Sciatic nerve (tissue), 2 donors: ENCODE measurements at regions not wholly inside any gene's neighbourhood (a gene's known extent, or its start where the extent isn't known, plus 50 kb on each side); places are given as distances from the start of the nearest gene placed in this dataset.

Source experiments
- ATAC-seq: fragments of 200-7000 bp; cut with Tn5 transposase; one replicate; pipeline ENCODE4 v1.9.1; 2020; ENCODE audit warnings: mild to moderate bottlenecking, moderate library complexity
- DNase-seq: peaks from one replicate; pipeline ENCODE4 v3.0.0-alpha.2; 2020; ENCODE audit warnings: low spot score
- intact Hi-C: fragments of 100-400 bp; cut with DNase I; formaldehyde crosslinking; loops from one replicate; pipeline ENCODE4 v1.14.2; 2022
- donor health status: DM: no; HTN: no; CAD: no.
- donor health status: DM: no; HTN: no; CAD: no.

DNA sequence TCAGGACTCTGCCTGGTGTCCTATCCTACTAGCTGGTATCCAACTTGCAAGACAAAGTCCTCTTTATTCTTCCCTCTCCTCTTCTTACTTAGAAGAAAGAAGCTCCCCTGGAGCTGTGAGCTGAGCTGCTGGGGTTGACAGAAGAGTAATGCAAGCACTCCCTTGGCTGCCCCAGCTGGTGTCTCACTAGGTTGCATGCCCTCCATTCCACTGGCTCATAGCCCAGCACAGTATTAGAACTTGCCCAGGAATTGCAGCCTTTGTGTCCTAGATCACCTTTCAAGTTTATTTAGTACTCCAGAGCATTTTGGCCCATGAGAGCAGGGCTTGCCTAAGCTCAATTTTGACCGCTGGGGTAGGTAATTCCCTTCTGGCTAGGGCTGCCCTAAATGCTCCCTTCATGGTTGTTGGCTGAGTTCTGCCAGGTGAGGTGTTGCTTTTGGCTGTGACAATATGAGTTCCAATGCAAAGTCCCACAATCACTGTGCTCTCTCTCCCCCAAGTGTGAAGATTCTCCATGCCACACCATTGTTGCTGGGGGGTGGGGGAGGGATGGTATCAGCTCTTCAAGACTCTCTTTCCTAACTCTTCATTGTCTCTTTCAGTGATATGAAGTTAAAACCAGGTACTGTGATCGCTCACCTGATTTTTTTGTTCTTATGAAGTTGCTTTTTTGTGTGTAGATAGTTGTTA lies 317.4 kb upstream of the DDHD1 start:
- no peak for DNase-seq
- ATAC-seq, result no peak
- intact Hi-C loops, result no loop called here

DNA sequence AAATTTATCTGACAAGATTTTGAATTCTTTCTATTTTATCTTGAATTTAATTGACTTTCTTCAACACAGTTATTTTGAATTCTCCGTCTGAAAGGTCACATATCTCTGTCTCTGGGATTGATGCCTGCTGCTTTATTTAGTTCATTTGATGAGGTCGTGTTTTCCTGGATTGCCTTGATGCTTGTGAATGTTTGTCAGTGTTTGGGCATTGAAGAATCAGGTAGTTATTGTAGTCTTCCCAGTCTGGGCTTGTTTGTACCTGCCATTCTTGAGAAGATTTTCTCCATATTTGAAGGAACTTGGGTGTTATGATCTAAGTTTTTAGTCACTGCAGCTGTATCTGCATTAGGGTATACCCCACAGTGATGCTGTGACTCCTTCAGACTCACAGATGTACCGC lies 315.8 kb upstream of the DDHD1 start:
- ATAC-seq, result no peak
- DNase-seq, result no peak
- intact Hi-C loops, result no loop called here

DNA sequence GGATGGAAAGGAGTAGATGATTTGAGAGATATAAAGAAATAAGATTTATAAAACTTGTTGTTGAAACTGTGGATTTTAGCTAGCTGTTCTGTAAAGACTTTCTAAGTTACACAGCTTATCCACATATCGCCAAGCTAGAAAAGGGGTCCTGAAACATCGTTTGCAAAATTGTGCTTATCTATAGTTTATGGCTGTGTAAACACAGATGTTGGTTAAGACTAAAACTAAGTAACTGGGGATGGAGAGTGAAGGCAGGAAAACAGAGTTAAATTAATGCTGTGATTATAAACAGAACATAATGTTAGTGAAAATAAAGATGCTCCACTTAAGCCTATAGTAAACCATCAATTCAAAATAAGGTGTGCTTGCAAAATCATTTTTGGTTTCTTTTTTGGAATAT lies 311.3 kb upstream of the DDHD1 start:
- intact Hi-C loops, result no loop called here
- no peak for ATAC-seq

DNA sequence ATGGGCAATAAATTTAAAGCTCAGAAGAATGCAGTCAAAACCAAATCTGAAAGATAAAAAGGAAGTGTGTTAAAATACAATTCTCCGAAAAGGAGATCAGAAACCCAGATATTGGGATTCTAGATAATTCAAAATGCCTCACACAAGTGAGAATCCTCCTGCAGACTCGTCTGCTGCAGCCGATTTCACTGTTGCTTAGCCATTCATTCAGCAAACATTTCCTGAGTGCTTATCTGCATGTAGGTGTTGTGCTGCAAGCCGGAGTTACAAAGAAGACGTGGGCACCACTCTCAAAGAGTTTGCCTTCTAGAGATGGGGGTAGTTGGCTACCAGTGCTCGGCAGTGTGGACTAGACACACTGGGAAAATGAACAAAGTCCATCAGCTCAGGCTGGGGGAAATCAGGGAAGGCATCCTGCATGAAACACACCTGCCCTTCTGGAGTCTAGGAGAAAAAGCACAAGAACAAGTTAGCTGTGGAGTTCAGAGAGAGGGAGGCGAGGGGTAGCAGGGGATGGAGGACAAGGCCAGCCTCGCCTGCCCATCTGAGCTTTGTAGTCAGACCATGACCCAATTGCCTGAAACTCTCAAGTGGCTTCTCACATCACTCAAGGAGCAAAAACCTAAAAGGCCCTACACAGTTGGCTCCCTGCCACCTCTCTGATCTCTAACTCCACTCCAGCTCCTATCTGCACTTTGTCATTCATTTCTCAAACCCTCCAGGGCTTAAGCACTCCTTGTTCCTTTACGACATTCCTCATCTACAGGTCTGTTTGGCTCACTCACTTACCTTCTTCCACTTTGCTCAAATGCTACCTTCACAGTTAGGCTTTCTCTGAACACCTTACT lies 310.0 kb upstream of the DDHD1 start:
- ATAC-seq, result no peak
- intact Hi-C loops, result no loop called here
- DNase-seq, result no peak

More for the DNA sequence above, 311.3 kb upstream of the DDHD1 start:
- no peak for DNase-seq

DNA sequence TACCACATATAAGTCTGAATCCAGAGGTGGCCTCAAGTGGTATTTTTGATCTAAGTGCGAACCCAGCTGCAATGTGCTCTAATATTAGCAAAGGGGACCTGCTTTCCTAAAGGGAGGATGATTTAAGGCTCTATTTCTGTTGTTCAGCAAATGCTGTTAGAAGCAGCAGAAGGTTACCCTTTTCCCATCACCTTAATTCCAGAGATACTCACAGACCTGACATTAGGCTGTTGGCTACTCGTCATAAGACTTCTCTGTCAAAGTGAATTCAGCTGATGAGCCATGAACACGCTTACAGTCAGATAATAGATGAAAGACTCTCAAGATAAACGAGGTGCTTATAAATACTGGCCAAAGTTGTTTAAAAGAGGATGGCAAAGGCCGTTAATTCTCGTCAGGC lies 308.7 kb upstream of the DDHD1 start:
- DNase-seq, result no peak
- ATAC-seq, result no peak
- intact Hi-C loops, result no loop called here

DNA sequence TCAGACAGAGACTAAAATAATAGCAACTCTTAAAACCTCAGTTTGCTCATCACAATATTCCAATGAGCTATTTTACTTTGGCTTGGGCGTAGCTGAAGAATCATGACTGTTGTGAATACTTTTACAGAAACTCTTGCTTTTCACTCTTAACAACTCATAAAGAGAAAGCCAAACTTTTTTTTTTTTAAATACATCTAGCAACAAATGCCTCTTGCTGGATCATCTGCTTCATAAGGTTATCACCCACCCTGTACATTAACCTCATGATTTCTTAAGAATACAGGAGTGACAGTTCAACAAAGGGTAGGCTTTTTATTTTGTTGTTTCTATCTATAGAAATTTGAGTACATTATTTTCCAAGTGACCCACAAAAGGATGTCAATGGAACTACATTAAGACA lies 307.4 kb upstream of the DDHD1 start:
- ATAC-seq, result no peak
- intact Hi-C loops, result no loop called here

DNA sequence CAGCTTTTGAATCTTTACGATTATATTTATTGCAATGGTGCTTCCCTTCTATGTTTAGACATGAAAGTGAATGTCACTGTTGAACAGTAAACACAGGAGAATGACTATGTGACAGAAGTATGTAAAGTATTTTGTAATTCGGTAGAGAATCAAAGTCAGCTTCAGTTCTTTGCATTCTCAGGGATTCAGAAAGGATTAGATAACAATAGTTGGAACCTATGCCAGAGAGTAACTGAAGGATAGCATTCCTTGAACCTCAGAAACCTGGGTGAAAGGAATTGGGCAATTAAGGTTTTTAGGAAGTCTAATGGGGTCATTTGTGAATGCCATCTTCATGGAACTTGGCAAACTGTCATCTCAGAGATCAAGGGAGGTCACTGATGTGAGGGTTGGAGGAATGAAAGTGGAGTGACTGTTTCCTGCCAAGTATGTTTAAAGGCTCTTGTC lies 305.3 kb upstream of the DDHD1 start:
- DNase-seq (no peak), ATAC-seq (no peak)
- intact Hi-C loops, result no loop called here

More for the DNA sequence above, 307.4 kb upstream of the DDHD1 start:
- DNase-seq, result no peak

DNA sequence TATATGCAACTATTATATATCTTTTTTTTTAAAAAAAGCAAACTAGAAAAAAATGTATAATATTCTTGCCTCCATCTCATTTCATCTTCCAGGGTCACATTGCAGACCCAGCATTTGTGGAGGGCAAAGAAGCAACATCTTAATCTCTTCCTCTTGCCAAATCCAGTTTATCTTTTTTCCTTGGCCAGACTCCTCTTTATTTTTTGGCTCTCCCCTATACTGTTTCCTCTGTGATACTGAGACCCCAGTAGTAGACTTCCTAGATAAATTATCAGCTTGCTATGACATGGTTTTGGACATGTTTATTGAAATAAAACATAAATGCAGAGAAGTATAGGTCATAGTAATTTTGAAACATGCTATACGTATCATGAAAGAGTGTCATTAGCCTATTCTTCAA lies 303.8 kb upstream of the DDHD1 start:
- ATAC-seq, result no peak
- intact Hi-C loops, result no loop called here
- no peak for DNase-seq

DNA sequence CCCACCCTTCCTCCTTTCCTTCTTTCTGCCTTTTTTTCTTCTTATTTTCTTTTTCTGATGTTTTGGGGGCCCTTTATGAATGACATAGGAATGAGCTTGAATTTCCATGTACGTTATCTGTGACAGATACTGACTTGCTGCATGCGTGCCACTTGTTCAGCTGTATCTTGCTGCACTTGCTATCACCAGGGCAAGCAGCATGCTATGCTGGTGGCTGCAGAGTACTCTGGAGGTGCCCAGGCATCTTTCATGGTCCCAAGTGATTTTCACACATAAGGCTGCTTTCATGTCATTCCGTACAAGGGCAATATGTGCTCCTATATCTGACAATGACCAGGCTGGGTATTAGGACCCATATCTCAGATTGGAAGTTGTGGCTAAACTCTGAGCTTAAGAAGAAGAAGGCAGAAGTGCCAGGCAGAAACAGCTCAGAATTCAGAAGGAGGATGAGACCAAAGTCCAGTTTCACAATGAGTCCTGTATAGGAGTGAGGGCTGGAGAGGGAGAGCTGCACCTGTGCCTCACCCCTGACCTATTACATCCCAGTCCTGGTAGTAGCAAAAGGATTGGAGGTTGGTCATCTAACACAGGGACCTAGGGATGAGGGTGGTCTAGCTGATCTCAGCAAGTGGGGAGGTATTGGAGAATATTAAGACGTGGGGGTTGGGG lies 299.0 kb upstream of the DDHD1 start:
- intact Hi-C loops, result no loop called here
- DNase-seq, result no peak
- ATAC-seq, result no peak

DNA sequence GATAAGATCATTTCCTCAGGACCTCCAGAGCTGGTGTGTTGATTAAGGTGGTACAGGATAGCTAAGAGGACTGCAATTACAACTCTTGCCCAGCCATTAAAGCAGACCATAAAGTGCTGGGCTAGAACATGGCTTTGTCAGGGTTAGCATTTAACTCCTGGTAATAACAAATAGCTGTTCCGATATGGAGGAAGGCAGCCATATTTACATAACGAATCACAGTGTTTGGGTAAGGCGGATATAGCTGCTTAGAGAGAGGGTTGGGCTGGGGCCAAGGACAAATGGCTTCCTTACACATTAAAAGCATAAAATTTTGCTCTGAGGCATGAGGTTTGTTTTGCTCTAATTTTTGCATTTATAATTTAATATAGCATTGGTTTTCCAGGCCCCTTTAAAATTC lies 297.7 kb upstream of the DDHD1 start:
- DNase-seq (no peak), ATAC-seq (no peak)
- intact Hi-C loops, result no loop called here

DNA sequence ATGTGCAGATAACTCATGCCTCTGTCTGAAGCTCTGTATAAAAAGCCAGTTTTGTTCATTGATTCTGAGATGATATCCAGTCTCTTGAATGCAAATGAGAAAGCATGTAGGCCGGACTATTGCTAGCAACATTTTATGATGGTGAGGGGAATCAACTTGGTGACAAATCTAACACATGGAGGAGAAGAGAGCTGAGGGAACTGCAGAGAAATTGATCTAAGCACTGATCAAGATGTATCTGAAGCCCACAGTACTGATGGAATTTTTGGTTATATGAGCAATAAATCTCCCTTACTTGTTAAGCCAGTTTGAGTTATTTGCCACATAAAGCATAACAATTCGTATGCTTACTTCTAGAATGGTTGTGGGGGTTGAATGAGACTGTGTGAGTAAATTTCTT lies 295.6 kb upstream of the DDHD1 start:
- intact Hi-C loops, result no loop called here
- no peak for DNase-seq
- ATAC-seq, result no peak

DNA sequence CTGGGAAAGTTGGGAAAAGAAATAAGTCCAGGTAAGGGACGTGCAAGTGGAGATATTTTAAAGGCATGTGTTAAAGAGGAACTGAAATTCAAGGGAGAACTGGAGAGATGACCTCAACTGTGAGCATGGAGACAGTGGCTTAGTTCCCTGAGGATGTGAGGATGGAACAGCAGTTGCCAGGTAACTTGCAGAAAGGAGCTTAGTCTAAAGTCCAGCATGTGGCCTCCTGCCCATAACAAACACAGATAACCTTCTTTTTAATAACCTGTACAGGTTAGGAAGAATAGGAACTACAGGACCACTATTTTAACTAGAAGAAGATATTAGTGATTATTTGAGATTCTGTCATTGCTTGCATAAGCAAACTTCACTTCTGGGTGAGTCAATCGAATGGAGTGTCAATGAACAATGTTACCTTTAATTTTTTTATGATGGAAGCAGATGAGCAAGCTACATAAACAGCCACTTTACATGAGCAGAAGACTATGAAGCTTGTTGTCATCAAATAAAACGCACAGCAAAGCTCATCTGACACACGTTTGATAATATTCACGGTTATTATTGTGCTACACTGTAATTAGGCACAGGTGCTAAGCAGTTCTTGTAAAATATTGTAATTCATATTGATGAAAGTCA lies 291.7 kb upstream of the DDHD1 start:
- DNase-seq (no peak), ATAC-seq (no peak)
- intact Hi-C loops, result no loop called here

DNA sequence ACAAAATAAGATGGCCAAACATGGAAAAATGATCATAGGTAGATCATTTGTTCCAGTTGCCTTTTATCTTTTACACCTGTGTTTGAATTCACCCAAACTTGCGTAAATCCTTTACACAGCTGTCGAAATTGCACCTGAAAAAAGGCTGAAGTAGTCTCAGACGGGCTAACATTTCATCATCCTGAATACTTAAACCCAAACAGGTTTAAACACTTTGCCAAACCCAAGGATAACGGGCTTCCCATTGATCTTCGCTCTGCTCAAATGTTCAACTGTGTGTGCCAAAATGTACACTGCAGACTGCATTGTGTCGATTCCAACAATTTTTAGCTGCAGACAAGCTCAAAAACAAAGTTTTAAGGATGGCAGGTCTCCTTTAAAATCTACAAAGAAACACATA lies 288.7 kb upstream of the DDHD1 start:
- DNase-seq (no peak), ATAC-seq (no peak)
- intact Hi-C loops, result no loop called here

DNA sequence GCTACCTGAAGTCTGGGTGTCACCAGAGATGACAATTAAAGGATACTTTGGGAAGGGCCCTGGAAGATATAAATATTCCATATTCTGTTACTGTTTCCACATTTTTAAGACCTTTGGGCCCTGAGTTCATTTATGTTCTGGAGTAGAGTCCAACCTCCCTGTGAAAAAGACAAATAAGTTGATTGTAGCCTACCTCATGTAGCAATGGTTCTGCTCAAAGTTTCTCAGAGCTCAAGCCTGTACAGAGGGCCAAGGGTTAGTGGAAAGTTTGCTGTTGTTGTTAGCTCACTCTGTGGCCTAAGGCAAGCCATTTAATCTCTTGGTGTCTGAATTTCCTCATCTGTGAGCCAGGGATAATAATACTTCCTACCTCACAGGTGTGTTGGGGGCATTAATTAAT lies 284.7 kb upstream of the DDHD1 start:
- DNase-seq (no peak), ATAC-seq (no peak)
- intact Hi-C loops, result no loop called here

DNA sequence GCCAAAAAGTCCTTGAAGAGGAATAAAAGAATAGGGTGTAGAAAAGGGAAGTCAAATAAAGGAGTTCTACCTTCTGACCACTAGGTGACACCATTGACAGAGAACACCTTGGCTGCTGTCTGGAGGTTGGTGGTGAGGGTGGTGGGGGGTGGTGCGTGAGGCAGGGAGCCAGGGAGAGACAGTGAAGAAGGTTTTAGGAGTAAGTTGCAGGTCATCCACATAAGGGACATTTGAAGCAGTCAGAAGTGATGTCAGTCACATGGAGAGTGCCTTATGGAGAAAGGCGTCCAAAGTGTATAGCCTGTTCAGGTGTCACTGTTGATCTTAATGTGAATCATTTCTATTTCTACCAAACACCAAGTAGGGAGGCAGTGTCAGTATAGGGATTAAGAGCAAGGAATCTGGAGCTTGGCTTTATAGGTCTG lies 279.3 kb upstream of the DDHD1 start:
- no peak for ATAC-seq
- intact Hi-C loops, result no loop called here
- DNase-seq, result no peak

DNA sequence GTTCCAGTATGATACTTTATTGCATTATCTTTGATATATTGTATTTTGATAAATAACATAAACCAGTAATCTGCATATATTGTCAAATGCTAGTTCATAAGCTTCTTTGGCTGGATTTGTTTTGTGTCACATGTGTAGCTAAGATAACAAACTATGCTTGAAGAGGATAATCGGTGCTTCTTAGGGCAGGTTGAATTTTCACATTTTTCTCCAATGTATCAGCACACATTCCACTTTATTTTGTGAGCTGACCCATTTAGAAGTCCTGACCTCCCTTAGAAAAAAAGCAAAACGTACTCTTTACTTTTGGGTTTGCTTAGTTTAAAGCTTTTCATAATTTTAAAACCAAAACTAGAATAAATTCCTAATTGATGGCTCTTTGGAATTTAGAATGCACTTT lies 277.7 kb upstream of the DDHD1 start:
- DNase-seq, result no peak
- intact Hi-C loops, result no loop called here
- no peak for ATAC-seq

DNA sequence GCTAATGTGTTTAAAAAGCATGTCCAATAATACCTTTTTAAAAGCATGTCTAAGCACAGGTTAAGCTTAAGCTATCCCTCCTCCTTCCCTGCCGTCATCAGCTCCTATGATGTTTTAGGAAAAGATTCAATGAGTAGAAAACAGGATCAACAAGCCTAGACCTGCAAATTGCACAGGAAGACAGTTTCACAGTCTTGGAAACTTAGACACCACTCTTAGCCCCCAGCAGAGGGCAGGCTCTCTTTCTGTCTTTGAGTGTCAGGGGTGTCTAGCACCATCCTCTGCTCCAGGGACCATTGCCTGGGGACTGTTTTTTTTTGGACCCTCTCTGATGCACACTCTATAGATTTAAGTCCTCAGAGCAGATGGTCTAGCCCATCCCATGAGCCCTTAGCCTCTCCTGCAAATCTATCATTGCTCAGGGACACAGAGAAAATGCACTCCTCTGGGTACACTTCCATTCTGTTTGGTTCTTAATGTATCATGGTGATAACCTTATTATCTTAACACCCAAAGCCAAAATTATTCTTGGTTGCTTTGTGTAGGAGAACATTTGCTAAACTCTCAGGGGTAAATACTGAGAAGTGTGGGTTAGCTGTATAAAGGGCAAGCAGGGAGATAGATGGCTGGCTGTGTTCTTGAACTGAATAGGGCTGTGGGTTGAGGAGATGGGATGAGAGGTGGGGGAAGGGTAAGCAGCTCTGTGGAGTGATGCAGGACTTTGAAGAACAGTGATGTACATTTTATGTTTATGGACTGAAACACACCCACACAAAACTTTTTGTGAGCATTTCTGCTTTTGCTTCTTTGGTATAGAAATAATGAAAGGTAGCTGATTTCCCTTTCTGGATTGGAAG lies 259.9 kb upstream of the DDHD1 start:
- DNase-seq (no peak), ATAC-seq (peak; percentile 46)
- intact Hi-C loops, result no loop called here

DNA sequence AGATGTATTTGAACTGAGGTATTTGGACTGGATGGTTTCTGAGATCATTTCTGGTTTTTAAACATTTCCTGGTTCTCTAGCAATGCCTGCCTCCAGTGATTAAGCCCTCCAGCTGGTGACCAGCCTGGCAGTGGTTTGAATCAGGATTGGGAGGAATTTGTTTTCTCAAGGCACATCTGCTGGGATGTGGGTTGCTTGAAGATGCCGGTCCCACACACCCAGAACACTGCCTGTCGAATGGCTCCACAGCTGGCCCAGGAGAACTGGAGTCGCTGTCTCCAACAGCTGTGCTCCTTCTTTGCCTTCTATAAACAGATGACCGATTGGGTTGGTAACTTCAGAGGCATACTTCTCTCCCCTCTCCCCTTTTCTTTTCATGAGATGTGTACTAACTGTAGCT lies 258.0 kb upstream of the DDHD1 start:
- no peak for ATAC-seq
- no peak for DNase-seq
- intact Hi-C loops, result no loop called here

DNA sequence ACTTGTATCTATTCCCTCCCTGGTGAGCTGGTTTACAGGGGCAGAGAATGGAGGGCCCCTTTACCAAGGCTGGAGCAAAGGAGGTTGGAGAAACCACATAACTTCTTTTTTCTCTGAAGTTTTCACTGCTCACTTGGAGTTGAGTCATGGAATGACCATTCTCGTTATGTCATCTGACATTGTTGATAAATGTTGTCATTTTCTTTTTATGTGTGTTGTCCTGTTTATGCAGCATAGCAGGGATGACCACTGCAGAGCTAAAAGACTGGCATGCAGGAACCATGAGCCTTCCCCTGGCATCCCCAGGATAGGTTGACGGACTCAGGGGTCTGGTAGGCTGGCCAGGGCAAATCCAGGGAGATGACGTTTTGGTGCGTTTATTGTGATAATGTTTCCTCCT lies 256.8 kb upstream of the DDHD1 start:
- intact Hi-C loops, result no loop called here
- DNase-seq (no peak), ATAC-seq (no peak)
